HG03025 (cell line): ENCODE measurements at regions not wholly inside any gene's neighbourhood (a gene's known extent, or its start where the extent isn't known, plus 50 kb on each side); places are given as distances from the start of the nearest gene placed in this dataset.
"Not testable (repeated sequence)": the region's sequence is repeated elsewhere in the genome, so short reads cannot be mapped to it uniquely, and the experiment has no call there.

ENCODE experiments used
- ATAC-seq: cut with Tn5 transposase; IDR thresholded peaks from one replicate; pipeline ENCODE4 v1.9.1; 2021; ENCODE audit warnings: mild to moderate bottlenecking, moderate library complexity; ENCODE audit not compliant: unreplicated experiment, low FRiP score

- ATAC-seq = no peak
Measured at GRCh38 chr12:91249518-91250272, 67.1 kb upstream of the DCN start.

GRCh38 chr12:91249054-91249453 is 66.4 kb upstream of the DCN start:
- ATAC-seq = no peak

- ATAC-seq = not testable (repeated sequence)
Measured at GRCh38 chr12:91243177-91243576, 60.6 kb upstream of the DCN start.

DNA sequence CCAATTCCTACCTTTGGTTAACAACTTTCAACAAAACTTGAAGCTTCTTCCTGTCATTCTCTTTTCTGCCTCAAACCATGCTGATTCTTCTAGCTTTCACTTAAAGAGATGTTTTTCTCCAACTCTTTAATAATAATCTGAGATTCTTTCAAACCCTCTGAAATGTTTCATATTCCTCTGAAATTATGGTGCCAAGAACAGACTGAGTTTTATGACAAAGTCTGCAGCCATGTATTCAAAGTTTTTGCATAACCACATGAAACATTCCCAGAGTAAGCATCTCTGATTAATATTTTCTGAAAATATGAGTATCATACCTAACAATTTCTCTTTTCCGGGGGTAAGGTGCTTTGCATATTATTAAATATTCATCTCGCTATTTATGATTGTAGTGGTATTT is 59.1 kb upstream of the DCN start:
- no peak for ATAC-seq

- no peak for ATAC-seq
Measured at GRCh38 chr12:91240386-91241095, 57.9 kb upstream of the DCN start.

DNA sequence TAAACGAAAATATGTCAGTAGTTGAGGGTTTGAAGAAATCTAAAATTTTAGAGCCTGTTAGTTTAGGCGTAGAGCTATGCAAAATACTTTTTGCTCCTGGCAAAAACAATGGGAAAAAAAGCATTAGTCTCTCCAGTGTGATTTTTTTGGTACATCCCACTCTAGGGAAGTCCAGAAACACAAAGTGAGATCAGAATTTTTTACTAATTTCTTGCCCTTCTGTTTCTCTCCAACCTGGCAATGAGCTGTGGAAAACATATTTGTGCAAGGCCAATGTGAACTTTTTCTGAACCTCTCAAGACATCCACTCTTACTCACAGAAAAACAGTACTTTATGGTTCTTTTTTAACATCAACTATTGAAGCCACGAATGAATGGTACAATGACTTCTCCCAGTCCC is 56.9 kb upstream of the DCN start:
- no peak for ATAC-seq
